HG03354 (cell line): ENCODE measurements at regions not wholly inside any gene's neighbourhood (a gene's known extent, or its start where the extent isn't known, plus 50 kb on each side); places are given as distances from the start of the nearest gene placed in this dataset.

ENCODE experiments used
- ATAC-seq: cut with Tn5 transposase; IDR thresholded peaks from one replicate; pipeline ENCODE4 v1.9.1; 2021; ENCODE audit warnings: mild to moderate bottlenecking; ENCODE audit not compliant: unreplicated experiment, poor library complexity, severe bottlenecking

DNA sequence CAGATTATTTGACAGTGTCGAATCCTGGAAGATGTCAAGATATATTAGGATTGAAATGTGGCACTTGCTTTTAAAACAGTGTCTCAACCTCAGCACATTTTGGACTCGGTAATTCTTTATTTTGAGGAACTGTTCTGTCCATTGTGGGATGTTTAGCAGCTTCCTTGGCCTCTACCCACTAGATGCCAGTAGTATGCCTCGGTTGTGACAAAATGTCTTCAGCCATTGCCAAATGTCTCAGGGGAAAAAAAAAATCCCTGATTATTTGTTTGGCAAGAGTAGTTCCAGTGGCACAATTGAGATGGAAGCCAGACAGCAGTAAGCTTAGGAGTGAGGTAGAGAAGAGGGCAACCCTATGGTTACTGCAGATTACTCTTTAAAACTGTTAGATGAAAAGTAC, 694.5 kb upstream of the RIOK2 start:
- no peak for ATAC-seq

DNA sequence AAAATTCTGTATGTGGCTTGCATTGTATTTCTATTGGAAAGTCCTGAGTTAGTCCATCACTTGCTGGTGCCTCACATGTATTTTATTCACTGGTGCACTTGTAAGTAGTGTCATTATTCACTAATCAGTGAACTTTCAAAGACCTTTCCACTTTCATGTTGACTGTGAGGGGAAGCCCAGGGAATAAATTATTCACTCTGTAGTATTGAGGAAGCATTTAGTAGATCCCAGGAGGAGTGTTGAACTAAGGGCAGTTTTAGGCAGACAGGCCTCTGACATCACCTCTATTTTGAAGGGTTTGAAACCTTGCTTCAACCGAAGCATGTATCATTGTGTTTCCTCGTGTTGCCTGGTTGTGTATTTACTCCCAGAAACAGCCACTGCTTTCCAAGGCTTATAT, 705.4 kb upstream of the RIOK2 start:
- peak; percentile 98 for ATAC-seq

DNA sequence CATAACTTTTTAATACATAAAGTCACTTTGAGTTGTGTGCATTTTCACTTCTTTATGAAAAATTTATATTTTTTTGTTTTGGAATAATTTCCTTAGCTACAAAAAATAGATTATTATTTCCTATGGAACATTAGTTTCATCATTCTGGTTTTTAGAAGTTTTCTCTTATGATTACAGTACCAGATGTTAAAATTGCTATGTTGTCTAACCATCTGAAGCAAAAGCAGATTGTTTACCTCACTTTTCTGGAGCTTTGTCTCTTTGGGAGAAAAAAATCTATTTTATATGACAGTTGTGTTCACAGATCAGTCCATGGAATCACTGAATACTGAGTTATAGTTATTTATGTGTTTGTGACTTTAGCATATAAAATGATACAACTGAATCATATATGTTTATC, 708.9 kb upstream of the RIOK2 start:
- no peak for ATAC-seq

DNA sequence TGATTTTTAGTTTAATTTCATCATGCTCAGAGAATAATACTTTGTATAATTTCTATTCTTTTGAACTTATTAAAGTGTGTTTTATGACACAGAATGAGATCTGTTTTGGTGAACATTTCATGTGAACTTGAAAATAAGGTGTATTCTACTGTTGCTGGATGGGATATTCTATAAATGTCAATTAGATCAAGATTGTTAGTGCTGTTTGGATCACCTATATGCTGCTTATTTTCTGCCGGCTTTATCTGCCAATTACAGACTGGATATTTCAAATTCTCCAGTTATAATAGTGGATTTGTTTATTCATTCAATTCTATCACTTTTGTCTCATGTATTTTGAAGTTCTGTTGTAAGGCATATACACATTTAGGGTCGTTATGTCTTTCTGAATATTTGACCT, 720.7 kb upstream of the RIOK2 start:
- no peak for ATAC-seq

DNA sequence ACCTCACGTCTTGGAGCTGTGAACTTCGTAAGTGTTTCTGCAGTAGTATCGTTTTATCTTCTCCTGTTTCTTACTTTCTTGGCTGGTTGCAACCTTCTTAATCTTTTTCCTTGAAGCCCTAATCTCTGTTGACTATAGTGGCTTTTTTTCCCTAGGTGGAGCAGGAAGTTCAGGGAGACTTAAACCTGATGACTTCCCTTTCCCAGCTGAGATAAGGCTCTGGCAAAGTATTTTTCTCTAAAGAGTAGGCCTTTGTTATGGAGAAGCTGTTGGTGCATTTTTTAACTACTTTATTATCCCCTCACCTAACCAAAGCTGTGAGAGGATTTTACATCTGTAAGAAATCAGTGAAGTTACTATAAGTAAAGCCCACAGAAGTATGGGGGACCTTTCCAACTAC, 723.1 kb upstream of the RIOK2 start:
- ATAC-seq: no peak

DNA sequence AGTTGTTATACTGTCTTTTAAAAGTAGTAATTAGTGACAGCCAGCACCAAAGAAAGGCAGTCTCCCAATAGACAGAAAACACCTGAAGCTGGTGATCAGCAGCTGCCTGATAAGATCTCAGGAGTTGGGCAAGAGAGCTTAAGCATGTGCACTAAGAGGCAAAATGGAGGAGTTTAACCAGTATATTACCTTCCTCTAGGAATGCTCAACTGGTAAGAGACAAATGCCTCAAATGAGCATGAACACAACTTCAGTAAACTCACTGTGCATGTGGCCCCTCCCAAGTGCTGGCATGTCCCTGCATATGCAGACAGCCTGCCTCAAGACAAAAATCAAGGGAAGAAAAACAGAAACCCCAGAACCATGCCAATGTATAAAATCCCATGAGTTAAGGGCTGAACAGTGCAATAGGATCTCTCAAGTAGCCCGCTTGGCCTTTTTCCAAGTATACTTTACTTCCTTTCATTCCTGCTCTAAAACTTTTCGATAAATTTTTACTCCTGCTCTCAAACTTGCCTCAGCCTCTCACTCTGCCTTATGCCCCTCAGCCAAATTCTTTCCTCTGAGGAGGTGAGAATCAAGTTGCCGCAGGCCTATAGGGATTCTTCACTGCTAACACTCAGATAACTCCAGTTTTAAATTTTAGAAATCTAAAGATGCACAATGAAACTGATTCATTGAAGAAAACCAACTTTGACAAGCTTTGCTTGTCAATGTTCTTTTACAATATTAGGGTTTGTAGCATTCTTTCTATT, 724.8 kb upstream of the RIOK2 start:
- ATAC-seq: no peak

DNA sequence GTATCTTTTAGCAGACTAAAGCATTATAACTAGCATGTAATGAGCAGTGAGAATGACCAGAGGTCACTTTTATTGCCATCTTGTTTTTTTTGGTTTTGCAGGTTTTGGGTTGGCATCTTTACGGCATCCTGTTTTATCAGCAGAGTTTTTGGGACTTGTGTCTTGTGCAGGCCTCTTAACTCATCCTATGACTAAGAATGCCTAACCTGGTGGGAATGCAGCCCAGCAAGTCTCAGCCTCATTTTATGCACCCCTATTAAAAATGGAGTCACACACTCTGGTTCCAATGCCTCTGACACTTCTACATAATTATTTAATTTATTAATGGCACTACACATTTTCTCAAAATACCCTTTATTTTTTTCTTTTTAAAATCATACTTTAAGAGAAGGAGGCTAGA, 726.5 kb upstream of the RIOK2 start:
- no peak for ATAC-seq

DNA sequence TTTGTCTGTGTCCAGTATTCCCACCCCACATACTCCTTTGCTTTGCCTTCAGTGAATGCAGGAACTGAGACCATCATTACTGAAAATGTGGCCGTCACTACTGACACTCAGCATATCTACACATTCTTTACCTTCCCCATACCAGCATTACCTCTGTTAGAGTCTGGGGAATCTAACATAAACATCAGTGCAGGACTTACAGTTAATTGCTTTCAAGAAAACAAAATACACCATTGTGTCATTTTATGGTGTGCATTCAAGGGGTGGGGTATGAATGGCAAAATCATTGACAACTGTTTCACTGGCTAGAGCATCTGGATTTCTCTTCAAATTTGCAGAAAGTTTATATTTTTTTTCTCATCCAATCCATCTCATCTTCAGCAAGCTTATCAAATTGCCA, 731.4 kb upstream of the RIOK2 start:
- ATAC-seq: no peak

DNA sequence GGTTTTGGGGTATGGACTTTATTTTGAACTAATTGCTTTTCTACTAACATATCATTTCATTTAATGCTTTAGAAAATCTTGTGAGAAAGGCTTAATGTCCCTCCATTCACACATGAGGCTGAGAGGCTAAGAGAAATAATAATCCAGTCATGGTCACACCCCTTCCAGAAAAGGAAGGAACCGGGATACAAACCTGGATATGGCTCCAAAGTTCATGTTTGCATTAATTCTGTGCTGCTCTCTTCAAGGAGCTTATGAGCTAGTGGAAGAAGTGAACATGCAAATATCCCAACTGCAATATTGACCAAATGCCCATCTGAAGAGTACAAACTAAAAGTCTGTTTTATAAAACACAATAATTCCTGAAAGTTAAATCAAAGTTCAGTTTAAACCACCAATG, 732.1 kb upstream of the RIOK2 start:
- no peak for ATAC-seq

DNA sequence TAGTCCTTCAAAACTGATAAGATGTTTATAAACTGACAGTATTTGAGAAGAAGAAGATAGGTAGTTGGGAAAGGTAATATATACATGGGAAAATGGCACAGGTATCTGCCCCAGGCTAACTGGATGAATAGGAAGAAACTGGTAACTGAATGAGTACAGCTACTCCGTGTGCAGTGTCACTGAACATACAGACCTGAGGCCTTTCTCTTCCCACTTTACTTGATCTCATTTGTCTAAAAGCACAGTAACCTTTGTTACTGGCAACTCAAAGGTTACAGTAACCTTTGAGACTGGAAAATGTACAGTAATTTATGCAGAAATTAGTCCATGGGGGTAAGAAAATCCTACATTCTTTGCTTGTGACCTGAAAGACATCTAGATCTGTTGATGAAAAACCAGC, 735.0 kb upstream of the RIOK2 start:
- no peak for ATAC-seq

DNA sequence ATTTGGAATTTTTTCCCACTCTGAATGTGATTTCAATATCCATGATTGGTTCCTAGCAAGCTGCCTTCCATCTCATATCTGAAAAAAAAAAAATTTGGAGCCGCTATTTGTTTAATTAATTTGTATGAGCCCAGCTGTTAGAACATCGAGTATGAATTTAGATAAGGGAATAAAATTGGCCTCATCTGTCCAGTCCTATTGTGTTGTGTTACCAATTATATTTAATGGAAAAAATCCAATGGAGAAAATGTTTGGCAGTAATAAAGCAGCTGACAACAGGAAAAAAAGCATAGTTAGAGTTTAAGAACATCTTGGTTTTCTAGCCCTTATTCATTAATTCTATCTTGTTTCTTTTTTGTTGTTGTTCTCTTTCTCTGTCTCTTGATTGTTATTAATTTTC, 735.6 kb upstream of the RIOK2 start:
- ATAC-seq: no peak

DNA sequence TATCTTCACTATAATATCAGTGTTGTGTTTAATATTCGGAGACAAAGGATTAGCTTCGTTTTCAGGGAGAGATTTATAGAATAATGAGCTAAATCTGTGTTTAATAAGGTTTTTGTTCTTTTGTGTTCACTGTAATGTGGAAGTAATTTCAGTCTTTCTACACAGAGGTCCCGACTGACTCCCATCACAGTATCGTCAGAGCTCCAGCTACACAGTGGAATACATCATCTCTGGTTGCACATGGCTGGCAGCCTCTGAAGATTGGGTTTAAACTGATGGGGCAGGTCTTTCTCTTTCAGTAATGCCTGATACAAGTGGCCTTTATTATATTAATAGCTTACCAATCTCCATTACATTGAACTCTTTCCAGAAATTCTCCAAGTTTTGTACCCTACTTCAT, 736.7 kb upstream of the RIOK2 start:
- ATAC-seq: no peak

DNA sequence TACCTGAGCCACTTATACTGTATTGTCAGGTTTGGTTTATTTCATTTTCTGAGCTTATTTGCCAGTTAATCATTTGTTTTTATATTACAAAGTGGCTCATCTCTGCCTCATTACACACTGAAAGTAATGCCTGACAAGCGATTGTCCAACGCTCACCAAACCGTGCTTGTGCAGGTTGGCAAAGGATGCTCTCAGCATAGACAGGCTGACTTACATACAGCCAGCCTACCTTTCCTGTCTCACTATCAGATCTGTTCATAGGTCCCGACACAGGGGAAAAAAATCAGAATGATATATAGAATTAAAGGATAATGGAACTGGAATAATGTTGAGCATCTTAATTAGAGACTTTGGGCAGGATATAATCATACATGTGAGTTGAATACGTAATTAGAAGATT, 739.7 kb upstream of the RIOK2 start:
- ATAC-seq: no peak

DNA sequence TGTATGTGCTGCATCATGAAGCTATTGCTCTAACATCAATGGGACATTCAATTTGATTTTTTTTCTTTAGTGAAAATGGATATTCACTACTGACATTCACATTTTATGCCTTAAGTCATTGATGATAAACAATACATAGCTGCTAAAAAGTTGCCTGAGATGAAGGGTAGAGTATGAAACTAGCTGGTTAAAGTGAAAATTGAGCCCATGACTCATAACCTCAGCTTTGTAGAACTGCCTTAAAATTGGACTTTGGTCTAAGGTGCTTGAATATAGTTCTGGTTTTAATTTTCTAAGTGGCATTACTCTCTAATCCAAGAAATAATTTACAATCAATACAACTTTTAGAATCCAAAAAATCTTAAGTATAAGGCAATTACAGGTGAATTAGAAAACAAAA, 740.4 kb upstream of the RIOK2 start:
- ATAC-seq: peak; percentile 74

DNA sequence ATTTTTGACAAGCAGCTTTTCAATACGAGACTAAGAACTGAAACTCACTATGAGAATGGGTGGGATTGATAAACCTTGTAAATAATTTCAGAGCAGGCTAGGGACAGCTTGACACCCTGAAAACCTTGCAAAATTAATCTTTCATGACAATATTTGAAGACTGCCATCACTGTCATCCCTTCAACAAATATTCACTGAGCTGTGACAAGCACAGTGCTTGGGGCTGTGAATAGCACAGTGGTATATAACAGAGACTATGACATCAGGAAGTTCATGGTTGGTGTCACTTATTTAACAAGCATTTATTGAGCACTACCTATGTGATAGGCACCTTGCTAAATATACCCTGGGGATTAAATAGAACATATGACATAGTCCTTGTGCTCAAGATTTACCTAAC, 741.0 kb upstream of the RIOK2 start:
- ATAC-seq: peak; percentile 73

DNA sequence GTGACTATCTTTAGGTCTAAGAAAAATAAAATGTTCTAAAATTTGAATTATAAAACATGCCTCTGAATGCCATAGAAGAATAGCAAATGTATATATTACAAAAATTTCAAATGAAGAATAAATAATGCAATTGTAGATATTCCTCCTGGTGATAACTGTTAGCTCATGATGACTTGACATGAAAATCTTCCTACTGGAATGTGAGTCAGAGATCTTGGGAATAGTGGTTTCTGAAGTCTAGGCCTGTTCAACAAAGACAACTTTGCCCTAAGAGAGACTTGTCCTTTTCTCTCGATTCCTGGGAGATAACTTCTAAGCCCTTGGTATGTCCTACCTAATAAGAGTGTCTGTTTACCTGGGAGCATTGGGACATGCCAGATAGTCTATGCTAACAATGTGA, 746.3 kb upstream of the RIOK2 start:
- no peak for ATAC-seq

DNA sequence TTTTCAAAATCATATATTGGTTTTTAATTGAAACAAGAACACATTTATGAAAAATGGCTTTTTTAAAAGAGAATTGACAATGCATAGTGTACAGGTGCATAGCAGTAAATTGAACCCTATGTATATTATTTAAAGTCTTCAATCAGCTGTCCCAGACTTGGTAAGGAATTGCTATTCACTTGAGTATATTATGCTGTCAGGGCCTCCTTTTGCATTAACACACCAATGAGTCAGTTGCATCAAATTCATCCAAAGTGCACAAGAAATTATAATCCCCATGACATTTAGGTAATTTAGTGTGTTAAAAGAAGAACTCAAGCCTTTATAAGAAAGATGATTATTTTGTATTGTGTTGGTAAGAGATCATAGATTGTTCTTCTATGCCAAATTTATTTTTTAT, 748.8 kb upstream of the RIOK2 start:
- ATAC-seq: no peak

DNA sequence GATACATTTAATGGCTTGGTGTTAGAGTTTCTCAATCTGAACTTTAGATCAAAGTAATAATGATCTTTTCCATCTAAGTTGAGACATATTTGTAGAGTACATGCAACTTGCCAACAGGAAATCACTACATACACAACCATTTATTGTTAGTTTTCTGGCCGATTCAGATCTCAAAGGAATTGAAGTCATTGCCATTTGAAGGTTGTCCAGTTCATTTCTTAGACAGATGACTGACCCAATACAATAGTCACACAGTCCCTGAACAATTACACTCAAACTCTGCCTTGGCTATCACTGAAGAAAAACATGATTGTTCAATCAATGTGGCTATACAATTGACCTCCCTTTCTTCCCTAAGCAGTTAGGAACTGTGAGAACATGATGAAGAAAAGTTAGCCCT, 753.2 kb upstream of the RIOK2 start:
- no peak for ATAC-seq

DNA sequence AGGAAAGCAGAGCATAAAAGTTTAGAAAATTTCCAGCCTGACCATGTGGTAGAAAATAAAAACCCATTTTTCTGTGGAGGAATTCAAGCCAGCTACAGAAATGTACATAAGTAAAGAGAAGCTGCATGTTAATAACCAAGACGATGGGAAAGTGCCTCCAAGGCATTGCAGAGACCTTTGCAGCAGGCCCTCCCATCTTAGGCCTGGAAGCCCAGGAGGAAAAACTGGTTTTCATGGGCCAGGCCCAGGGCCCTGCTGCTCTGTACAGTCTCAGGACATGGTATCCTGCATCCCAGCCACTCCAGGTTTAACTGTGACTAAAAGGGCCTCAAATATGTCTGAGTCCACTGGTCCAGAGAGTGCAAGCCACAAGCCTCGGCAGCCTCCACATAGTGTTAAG, 754.8 kb upstream of the RIOK2 start:
- no peak for ATAC-seq

DNA sequence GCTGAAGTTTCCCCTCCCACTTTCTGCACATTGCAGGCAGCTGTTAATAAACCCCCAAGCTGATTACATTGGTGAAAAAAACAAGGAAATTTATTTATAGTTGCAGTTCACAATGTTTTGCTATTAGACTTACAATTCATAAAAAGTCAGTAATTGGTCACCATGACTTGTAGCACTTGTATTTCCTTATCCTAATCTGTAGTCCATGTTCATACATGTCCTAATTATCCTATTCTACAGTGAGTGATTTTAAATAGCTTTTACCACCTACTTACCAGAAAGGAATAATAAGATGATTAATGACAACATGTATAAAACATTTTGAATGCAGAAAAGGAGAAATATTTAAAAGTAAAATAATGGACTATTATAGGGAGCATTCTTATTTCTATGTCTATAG, 760.0 kb upstream of the RIOK2 start:
- no peak for ATAC-seq

DNA sequence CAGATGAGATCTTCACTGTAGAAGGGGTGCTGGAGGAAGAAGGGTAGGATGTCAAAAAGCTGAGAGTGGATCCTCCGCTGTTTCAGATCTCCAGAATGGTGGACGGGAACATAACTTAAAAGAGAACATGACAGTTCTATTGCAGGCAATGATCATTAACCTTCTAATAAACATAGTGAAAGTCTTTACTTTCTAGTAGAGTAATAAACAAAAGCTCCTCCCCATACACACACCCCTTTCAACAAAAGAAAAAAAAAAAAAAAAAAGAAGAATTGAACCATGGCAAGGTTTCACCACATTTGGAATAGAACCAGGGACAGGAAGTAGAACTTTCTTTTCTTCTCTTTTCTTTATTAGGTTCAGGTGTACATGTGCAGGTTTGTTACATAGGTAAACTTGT, 768.1 kb upstream of the RIOK2 start:
- ATAC-seq: no peak

DNA sequence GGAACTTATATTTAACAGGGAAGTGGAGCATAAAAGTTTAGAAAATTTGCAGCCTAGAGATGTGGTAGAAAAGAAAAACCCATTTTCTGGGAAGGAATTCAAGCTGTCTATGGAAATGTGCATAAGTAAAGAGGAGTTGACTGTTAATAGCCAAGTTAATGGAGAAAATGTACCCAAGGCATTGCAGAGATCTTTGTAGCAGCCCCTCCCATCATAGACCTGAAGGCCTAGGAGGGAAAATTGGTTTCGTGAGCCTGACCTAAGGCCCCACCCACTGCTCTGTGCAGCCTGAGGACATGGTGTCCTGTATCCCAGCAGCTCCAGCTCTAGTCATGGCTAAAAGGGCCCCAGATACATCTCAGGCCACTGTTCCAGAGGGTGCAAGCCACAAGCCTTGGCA, 772.4 kb upstream of the RIOK2 start:
- no peak for ATAC-seq
